ENCODE measurements at regions not wholly inside any gene's neighbourhood (a gene's known extent, or its start where the extent isn't known, plus 50 kb on each side); places are given as distances from the start of the nearest gene placed in this dataset.
"Not testable (repeated sequence)": the region's sequence is repeated elsewhere in the genome, so short reads cannot be mapped to it uniquely, and the experiment has no call there.

GRCh38 chr13:88852293-88852692, 1181.1 kb downstream of the SLITRK5 start:
- TF ChIP-seq CTCF (IDR thresholded peaks at IDR 0.05; ENCODE audit: low read depth, low read length); EZH2phosphoT487 (IDR thresholded peaks at IDR 0.05; ENCODE audit: low read depth): not testable (repeated sequence)

All from OCI-LY3 (cell line).